ENCODE measurements at regions not wholly inside any gene's neighbourhood (a gene's known extent, or its start where the extent isn't known, plus 50 kb on each side); places are given as distances from the start of the nearest gene placed in this dataset.

DNA sequence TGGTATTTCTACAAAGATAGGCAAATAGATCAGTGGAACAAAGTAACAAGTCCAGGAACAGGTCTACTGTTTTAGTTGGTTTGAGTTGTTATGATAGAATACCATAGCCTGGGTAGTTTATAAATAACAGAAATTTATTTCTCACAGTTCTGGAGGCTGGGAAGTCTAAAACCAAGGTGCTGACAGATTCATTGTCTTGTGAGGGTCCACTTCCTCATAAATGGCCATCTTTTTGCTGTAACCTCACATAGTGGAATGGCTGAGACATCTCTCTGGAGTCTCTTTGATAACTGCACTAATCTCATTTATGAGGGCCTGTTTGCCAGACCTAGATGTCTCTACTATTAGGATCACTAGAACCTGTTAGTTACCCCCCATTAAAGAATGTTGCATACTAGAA is 152.3 kb upstream of the MYRIP start:
- DNase-seq (no peak), ATAC-seq (no peak)
- Mint-ChIP-seq H3K4me3 (no peak overlapping the region), H3K27ac (no peak overlapping the region), H3K36me3 (no peaks in the 10 kb centered on the region), H3K9me3 (no peaks in the 10 kb centered on the region), H3K4me1 (no peaks in the 10 kb centered on the region), H3K27me3 (ENCODE audit: low read depth in 2 of 2) (peaks cover 0 to 6% of the 10 kb centered on the region in 2 donors)
- no peaks in the 10 kb centered on the region for H3K36me3 ChIP-seq (ENCODE audit: control insufficient read depth, insufficient read depth, low read length)
- H3K9me3 ChIP-seq (ENCODE audit: control insufficient read depth, insufficient read depth, low read length): no peaks in the 10 kb centered on the region
- no peak overlapping the region for H3K27ac ChIP-seq (ENCODE audit: low read length)
- intact Hi-C loops (cut with micrococcal nuclease): no loop called here
- no peaks in the 10 kb centered on the region for H3K4me1 ChIP-seq (ENCODE audit: control insufficient read depth, insufficient read depth, low read length)
- H3K4me3 ChIP-seq (ENCODE audit: low read length): no peak overlapping the region
- TF ChIP-seq, protein P1, sequence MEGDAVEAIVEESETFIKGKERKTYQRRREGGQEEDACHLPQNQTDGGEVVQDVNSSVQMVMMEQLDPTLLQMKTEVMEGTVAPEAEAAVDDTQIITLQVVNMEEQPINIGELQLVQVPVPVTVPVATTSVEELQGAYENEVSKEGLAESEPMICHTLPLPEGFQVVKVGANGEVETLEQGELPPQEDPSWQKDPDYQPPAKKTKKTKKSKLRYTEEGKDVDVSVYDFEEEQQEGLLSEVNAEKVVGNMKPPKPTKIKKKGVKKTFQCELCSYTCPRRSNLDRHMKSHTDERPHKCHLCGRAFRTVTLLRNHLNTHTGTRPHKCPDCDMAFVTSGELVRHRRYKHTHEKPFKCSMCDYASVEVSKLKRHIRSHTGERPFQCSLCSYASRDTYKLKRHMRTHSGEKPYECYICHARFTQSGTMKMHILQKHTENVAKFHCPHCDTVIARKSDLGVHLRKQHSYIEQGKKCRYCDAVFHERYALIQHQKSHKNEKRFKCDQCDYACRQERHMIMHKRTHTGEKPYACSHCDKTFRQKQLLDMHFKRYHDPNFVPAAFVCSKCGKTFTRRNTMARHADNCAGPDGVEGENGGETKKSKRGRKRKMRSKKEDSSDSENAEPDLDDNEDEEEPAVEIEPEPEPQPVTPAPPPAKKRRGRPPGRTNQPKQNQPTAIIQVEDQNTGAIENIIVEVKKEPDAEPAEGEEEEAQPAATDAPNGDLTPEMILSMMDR (IDR thresholded peaks at IDR 0.05): no peak
- H3K27me3 ChIP-seq (ENCODE audit: control insufficient read depth, insufficient read depth, low read length): no peaks in the 10 kb centered on the region

DNA sequence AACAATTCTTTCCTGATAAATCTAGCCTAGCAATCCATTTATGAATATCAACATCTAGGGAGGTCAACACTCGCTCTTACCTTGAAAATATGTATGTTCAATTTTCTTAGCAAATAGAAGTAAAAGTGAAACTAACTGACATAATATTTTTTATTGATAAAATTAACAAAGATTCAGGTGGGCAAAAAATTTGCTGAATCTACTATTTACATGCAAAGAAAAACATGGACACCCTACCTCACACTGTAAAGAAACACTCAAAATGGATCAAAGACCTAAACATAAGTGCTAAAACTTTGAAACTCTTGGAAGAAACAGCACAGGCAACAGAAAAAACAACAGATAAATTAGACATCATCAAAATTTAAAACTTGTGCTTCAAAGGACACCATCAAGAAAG is 151.6 kb upstream of the MYRIP start:
- no peaks in the 10 kb centered on the region for H3K27me3 ChIP-seq (ENCODE audit: control insufficient read depth, insufficient read depth, low read length)
- DNase-seq: no peak
- intact Hi-C loops (cut with micrococcal nuclease): no loop called here
- ATAC-seq: no peak
- H3K4me3 Mint-ChIP-seq: no peak overlapping the region
- WGBS (ENCODE audit: insufficient coverage): no CpG with 5 or more reads among the region's 1 CpG
- no peaks in the 10 kb centered on the region for H3K9me3 ChIP-seq (ENCODE audit: control insufficient read depth, insufficient read depth, low read length)
- no peaks in the 10 kb centered on the region for H3K4me1 ChIP-seq (ENCODE audit: control insufficient read depth, insufficient read depth, low read length)
- TF ChIP-seq, protein P1 (IDR thresholded peaks at IDR 0.05): no peak
- H3K36me3 Mint-ChIP-seq: no peaks in the 10 kb centered on the region
- H3K27me3 Mint-ChIP-seq (ENCODE audit: low read depth in 2 of 2): peaks cover 0 to 6% of the 10 kb centered on the region in 2 donors
- no peak overlapping the region for H3K4me3 ChIP-seq (ENCODE audit: low read length)
- H3K27ac ChIP-seq (ENCODE audit: low read length): no peak overlapping the region
- no peaks in the 10 kb centered on the region for H3K4me1 Mint-ChIP-seq
- H3K36me3 ChIP-seq (ENCODE audit: control insufficient read depth, insufficient read depth, low read length): no peaks in the 10 kb centered on the region
- no peaks in the 10 kb centered on the region for H3K9me3 Mint-ChIP-seq
- H3K27ac Mint-ChIP-seq: no peak overlapping the region

DNA sequence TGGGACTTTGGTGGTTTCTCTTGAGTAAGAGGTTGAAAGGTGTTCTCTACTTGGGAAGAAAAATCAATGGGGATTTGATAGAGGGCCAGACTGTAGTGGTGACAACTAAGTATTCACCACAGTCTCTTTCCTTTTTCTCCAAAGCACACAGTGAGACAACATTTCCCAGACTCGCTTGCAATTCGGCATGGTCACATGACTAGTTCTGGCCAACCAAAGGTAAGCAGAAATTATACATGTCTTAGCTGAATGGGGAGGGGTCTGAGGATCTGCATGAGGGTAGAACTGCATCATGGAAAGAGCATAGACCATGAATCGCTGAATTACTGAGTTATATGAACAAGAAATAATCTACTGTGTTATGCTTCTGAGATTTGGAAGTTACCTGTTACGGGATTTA is 144.5 kb upstream of the MYRIP start:
- Histone ChIP-seq H3K36me3 (ENCODE audit: control insufficient read depth, insufficient read depth, low read length) (no peaks in the 10 kb centered on the region), H3K27ac (ENCODE audit: low read length) (no peak overlapping the region), H3K4me3 (ENCODE audit: low read length) (no peak overlapping the region), H3K27me3 (ENCODE audit: control insufficient read depth, insufficient read depth, low read length) (no peaks in the 10 kb centered on the region), H3K9me3 (ENCODE audit: control insufficient read depth, insufficient read depth, low read length) (no peaks in the 10 kb centered on the region), H3K4me1 (ENCODE audit: control insufficient read depth, insufficient read depth, low read length) (no peaks in the 10 kb centered on the region)
- Mint-ChIP-seq H3K27ac (no peak overlapping the region), H3K4me3 (no peak overlapping the region), H3K36me3 (no peaks in the 10 kb centered on the region), H3K27me3 (ENCODE audit: low read depth in 2 of 2) (peaks cover 0 to 8% of the 10 kb centered on the region in 2 donors), H3K9me3 (no peaks in the 10 kb centered on the region), H3K4me1 (no peaks in the 10 kb centered on the region)
- TF ChIP-seq, protein P1 (IDR thresholded peaks at IDR 0.05): no peak
- ATAC-seq (no peak), DNase-seq (no peak)
- WGBS (ENCODE audit: insufficient coverage): 97% methylated on average over 4 of the region's 4 CpGs
- intact Hi-C loops (cut with micrococcal nuclease): no loop called here

DNA sequence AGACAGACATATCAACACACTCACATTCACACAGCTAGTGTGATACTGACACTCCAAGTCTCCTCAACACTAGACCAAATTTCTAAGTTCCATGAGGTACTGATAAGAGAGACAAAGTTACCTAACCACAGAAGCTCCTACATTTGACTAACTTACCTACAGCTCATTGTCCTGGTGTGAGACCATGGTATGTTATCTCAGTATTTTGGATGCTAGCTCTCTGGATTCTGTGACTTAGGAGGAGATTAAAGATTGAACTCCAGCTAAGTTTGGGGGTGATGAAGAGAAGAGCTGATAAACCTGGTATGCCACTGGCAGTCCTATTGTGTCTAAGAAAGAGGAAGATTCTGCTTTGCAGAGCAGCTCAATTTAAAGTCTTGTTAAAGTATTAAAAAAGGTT is 144.0 kb upstream of the MYRIP start:
- no peaks in the 10 kb centered on the region for H3K36me3 ChIP-seq (ENCODE audit: control insufficient read depth, insufficient read depth, low read length)
- Mint-ChIP-seq H3K4me1 (no peaks in the 10 kb centered on the region), H3K27ac (no peak overlapping the region), H3K27me3 (ENCODE audit: low read depth in 2 of 2) (peaks cover 0 to 8% of the 10 kb centered on the region in 2 donors), H3K4me3 (no peak overlapping the region), H3K36me3 (no peaks in the 10 kb centered on the region), H3K9me3 (no peaks in the 10 kb centered on the region)
- no peaks in the 10 kb centered on the region for H3K4me1 ChIP-seq (ENCODE audit: control insufficient read depth, insufficient read depth, low read length)
- intact Hi-C loops (cut with micrococcal nuclease): no loop called here
- H3K27me3 ChIP-seq (ENCODE audit: control insufficient read depth, insufficient read depth, low read length): no peaks in the 10 kb centered on the region
- no peak for DNase-seq
- H3K27ac ChIP-seq (ENCODE audit: low read length): no peak overlapping the region
- ATAC-seq: no peak
- TF ChIP-seq, protein P1 (IDR thresholded peaks at IDR 0.05): no peak
- no peaks in the 10 kb centered on the region for H3K9me3 ChIP-seq (ENCODE audit: control insufficient read depth, insufficient read depth, low read length)
- H3K4me3 ChIP-seq (ENCODE audit: low read length): no peak overlapping the region

Data from natural killer cell (primary cell).